Liver (tissue), 3 donors: ENCODE measurements at regions not wholly inside any gene's neighbourhood (a gene's known extent, or its start where the extent isn't known, plus 50 kb on each side); places are given as distances from the start of the nearest gene placed in this dataset.

Experiments
- CTCF ChIP-seq: fragments of 150-350 bp; IDR thresholded peaks from 2 replicates; pipeline ENCODE4 v1.5.1; 2017; ENCODE audit warnings: improper control_type of control experiment, low read depth, low read length; ENCODE audit not compliant: missing input control
- HNF4A ChIP-seq, 2 donors: conservative IDR thresholded peaks; 2 replicates each; pipeline ENCODE4 v1.6.1; 2016; ENCODE audit warnings: antibody characterized with exemption in 2 of 2, mild to moderate bottlenecking in 2 of 2
- SP1 ChIP-seq: IDR thresholded peaks from 2 replicates; pipeline ENCODE4 v1.6.1; 2018; ENCODE audit warnings: antibody characterized with exemption, mild to moderate bottlenecking
- donor health status: healthy.
- donor health status: healthy.

- TF ChIP-seq CTCF (no peak), HNF4A (conservative IDR thresholded peaks at IDR 0.05) (no peak), SP1 (no peak)
Observed at GRCh38 chr3:176581589-176581988, 615.7 kb downstream of the TBL1XR1 start.
